ENCODE measurements at regions not wholly inside any gene's neighbourhood (a gene's known extent, or its start where the extent isn't known, plus 50 kb on each side); places are given as distances from the start of the nearest gene placed in this dataset.

DNA sequence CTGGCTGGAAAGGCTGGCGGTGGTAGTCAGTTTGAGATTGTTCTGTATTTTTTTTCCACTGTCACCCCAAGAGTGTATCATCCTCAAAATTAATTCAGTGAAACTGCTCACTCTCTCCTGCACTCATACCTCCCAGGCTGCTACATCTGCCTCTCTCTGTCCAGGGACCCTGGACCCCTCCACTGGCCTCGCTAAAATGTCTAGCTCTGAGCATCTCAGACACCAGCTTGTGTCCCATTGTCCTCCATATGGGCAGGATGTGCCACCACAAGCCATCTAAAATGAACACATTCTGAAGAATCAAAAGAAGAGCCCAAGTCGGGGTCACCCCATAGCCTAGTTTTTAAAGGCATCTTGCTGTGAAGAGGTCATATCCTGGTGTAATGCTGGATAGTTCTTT, 345.5 kb upstream of the TSHZ3 start:
- no peak overlapping the region for H3K4me3 ChIP-seq (ENCODE audit: low read depth, low read length)
- TF ChIP-seq, protein P1, sequence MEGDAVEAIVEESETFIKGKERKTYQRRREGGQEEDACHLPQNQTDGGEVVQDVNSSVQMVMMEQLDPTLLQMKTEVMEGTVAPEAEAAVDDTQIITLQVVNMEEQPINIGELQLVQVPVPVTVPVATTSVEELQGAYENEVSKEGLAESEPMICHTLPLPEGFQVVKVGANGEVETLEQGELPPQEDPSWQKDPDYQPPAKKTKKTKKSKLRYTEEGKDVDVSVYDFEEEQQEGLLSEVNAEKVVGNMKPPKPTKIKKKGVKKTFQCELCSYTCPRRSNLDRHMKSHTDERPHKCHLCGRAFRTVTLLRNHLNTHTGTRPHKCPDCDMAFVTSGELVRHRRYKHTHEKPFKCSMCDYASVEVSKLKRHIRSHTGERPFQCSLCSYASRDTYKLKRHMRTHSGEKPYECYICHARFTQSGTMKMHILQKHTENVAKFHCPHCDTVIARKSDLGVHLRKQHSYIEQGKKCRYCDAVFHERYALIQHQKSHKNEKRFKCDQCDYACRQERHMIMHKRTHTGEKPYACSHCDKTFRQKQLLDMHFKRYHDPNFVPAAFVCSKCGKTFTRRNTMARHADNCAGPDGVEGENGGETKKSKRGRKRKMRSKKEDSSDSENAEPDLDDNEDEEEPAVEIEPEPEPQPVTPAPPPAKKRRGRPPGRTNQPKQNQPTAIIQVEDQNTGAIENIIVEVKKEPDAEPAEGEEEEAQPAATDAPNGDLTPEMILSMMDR (IDR thresholded peaks at IDR 0.05; ENCODE audit: insufficient read depth, low read length), result no peak
- no peak for DNase-seq (ENCODE audit: low read depth)

DNA sequence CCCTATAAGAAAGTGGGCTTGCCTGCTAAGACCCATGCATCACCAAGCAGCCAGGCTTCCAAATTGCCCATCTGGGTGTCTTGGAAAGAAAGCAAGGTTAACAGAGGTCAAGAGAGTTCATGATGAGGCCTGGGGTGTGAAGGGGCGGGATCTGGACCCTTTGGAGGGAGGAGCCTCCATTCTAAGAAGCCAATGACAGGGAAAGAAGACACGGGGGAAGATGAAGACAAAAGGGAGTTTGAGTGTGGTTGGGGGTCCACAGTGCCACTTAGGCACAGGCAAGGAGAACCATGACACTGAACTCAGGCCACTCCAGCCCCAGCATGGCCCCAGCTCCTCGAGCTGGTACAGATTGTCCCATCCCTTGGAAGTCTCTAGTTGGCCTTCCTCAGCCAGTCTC, 350.2 kb upstream of the TSHZ3 start:
- DNase-seq (ENCODE audit: low read depth), result no peak
- TF ChIP-seq, protein P1 (IDR thresholded peaks at IDR 0.05; ENCODE audit: insufficient read depth, low read length), result no peak
- H3K4me3 ChIP-seq (ENCODE audit: low read depth, low read length), result no peak overlapping the region

DNA sequence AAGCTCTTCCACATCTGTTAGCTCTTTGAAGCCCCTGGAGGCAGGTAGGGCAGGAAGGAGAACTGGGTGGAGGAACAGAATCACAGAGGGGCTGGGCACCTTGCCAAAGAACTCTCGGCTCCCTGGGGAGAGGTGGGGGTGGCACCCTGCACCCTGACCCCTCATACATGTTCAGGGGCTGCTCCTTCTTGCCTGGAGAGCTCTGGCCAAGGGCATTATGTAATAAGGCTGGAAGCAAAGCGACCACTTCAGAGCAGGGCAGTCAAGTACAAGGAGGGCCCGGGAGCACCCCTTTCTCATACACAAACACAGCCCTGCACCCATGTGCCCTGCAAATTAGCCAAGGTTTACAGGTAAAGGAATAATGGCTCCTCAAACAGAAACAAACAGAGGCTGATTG, 351.9 kb upstream of the TSHZ3 start:
- TF ChIP-seq, protein P1 (IDR thresholded peaks at IDR 0.05; ENCODE audit: insufficient read depth, low read length), result no peak
- DNase-seq (ENCODE audit: low read depth), result no peak
- no peak overlapping the region for H3K4me3 ChIP-seq (ENCODE audit: low read depth, low read length)

DNA sequence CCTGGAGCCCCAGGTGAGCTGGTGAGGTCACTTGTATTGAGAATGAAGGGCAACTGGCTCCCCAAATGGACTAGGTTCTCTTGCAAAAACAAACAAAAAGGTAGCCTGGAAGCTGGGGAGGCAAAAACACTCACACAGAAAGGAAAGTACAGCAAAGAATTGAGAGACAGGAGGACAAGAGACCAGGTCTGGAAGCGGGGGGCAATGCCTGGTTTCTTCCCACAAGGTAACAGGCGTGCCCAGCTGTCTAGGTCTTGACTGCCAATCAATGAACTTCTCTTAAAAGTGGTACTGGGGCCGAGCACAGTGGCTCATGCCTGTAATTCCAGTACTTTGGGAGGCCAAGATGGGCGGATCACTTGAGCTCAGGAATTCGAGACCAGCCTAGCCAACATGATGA, 356.4 kb upstream of the TSHZ3 start:
- TF ChIP-seq, protein P1 (IDR thresholded peaks at IDR 0.05; ENCODE audit: insufficient read depth, low read length), result no peak
- DNase-seq (ENCODE audit: low read depth), result no peak
- H3K4me3 ChIP-seq (ENCODE audit: low read depth, low read length), result no peak overlapping the region

DNA sequence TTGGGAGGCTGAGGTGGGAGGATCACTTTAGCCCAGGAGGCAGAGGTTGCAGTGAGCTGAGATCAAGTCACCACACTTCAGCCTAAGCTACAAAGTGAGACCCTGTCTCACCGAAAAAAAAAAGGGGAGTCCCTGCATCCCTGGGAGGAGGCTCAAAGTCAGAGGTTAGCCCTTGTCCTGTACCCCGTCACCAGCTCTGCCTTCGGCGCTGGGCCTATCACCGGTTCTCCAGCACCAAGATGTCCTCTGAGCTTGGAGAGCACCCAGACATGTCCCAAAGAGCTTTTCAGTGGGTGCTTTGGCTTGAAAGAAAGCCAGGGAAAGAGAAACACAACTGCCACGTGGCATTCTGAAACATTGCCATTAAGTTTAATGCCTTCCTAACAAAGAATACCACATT, 356.9 kb upstream of the TSHZ3 start:
- TF ChIP-seq, protein P1 (IDR thresholded peaks at IDR 0.05; ENCODE audit: insufficient read depth, low read length), result no peak
- no peak overlapping the region for H3K4me3 ChIP-seq (ENCODE audit: low read depth, low read length)
- no peak for DNase-seq (ENCODE audit: low read depth)

DNA sequence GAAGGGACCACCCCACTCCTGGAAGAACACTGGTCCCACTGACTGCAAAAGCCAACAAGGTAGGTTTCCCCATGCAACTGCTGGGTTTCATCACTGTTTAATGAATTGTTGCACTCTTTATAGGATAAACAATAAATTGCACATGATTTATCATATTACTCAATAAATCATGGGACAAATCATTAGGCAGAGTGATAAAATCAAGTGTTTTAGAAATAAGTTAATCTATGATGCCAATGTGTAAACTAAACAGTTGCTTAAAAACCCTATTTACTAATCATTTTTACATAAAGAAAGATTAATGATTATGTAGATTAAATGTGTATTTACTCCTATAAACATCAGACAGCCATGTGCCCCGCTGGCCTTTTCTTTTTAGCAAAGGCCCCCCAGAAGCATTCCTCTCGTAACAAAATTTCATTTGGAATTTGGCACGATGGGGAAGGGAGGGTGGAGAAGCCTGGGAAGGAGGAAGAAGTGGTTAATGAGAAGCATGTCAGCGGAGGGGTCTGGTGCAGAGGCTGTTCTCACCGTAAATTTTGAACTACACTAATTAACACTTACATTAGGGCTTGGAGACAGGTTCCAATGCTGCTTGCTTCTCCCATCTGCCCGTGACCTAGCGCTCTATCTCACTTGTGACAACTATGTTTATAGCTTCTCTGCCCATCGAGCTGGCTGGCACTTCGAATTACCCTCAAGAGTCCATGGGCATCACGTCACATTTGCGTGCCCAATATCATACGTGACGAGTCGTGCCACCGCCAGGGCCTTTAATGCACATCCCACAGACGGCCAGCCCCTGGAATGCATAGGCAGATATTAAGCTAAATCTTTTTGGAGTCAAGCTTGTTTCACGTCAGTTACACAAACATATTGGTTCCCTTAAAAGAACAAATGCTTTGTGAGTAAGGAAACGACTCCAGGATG, 357.7 kb upstream of the TSHZ3 start:
- DNase-seq (ENCODE audit: low read depth), result no peak
- TF ChIP-seq, protein P1 (IDR thresholded peaks at IDR 0.05; ENCODE audit: insufficient read depth, low read length), result no peak
- H3K4me3 ChIP-seq (ENCODE audit: low read depth, low read length), result no peak overlapping the region
